DOHH2 (cell line): ENCODE measurements at regions not wholly inside any gene's neighbourhood (a gene's known extent, or its start where the extent isn't known, plus 50 kb on each side); places are given as distances from the start of the nearest gene placed in this dataset.

Source experiments
- CTCF ChIP-seq: fragments of 200-600 bp; sonication (generic); IDR thresholded peaks from one replicate; pipeline ENCODE4 v1.5.1; 2014; ENCODE audit warnings: antibody characterized with exemption, mild to moderate bottlenecking, low read depth, low read length; ENCODE audit not compliant: poor library complexity, severe bottlenecking
- EZH2phosphoT487 ChIP-seq: fragments of 200-600 bp; sonication (generic); IDR thresholded peaks from 2 replicates; pipeline ENCODE4 v1.6.1; 2017; ENCODE audit warnings: borderline replicate concordance, mild to moderate bottlenecking, antibody characterized with exemption, low read length, moderate library complexity, mixed read lengths

GRCh38 chr16:22424161-22424937 is 49.9 kb upstream of the CDR2 start:
- no peak for TF ChIP-seq CTCF
- no peak for TF ChIP-seq EZH2phosphoT487
